Omental fat pad (tissue), 3 donors: ENCODE measurements at regions not wholly inside any gene's neighbourhood (a gene's known extent, or its start where the extent isn't known, plus 50 kb on each side); places are given as distances from the start of the nearest gene placed in this dataset.

Experiments used
- ATAC-seq: fragments of 150-250 bp; one replicate; pipeline ENCODE4 v1.9.1; 2016; ENCODE audit warnings: mild to moderate bottlenecking, moderate library complexity; ENCODE audit not compliant: low FRiP score
- DNase-seq: peaks from one replicate; pipeline ENCODE4 v3.0.0-alpha.2; 2019; ENCODE audit warnings: low spot score
- CTCF ChIP-seq, 3 donors: fragments of 450-650 bp; IDR thresholded peaks; one replicate each; pipeline ENCODE4 v1.5.1; 2016 to 2017; ENCODE audit warnings: antibody characterized with exemption in 3 of 3, mild to moderate bottlenecking in 3 of 3, moderate library complexity in 2 of 3

GRCh38 chr10:63007112-63007511 lies 126.0 kb upstream of the NRBF2 start:
- ATAC-seq = no peak
- TF ChIP-seq CTCF (IDR thresholded peaks at IDR 0.05) = no peak

GRCh38 chr10:63005246-63005645 lies 127.9 kb upstream of the NRBF2 start:
- no peak for ATAC-seq
- no peak for TF ChIP-seq CTCF (IDR thresholded peaks at IDR 0.05)
- no peak for DNase-seq

More at GRCh38 chr10:63007112-63007511, 126.0 kb upstream of the NRBF2 start:
- DNase-seq = no peak

- no peak for TF ChIP-seq CTCF (IDR thresholded peaks at IDR 0.05)
- ATAC-seq = no peak
- DNase-seq = no peak
Measured at GRCh38 chr10:63003816-63004453, 129.2 kb upstream of the NRBF2 start.

GRCh38 chr10:62996925-62997324 lies 136.2 kb upstream of the NRBF2 start:
- ATAC-seq = no peak
- no peak for DNase-seq
- TF ChIP-seq CTCF (IDR thresholded peaks at IDR 0.05) = no peak

GRCh38 chr10:62996516-62996915 lies 136.6 kb upstream of the NRBF2 start:
- no peak for DNase-seq
- TF ChIP-seq CTCF (IDR thresholded peaks at IDR 0.05) = no peak

GRCh38 chr10:62993121-62993520 lies 140.0 kb upstream of the NRBF2 start:
- TF ChIP-seq CTCF (IDR thresholded peaks at IDR 0.05) = no peak
- DNase-seq = no peak
- no peak for ATAC-seq

More at GRCh38 chr10:62996516-62996915, 136.6 kb upstream of the NRBF2 start:
- no peak for ATAC-seq

GRCh38 chr10:62992145-62992721 lies 140.9 kb upstream of the NRBF2 start:
- DNase-seq = no peak
- no peak for TF ChIP-seq CTCF (IDR thresholded peaks at IDR 0.05)
- ATAC-seq = no peak
